NT2/D1 (cell line): ENCODE measurements at regions not wholly inside any gene's neighbourhood (a gene's known extent, or its start where the extent isn't known, plus 50 kb on each side); places are given as distances from the start of the nearest gene placed in this dataset.

Experiments
- SUZ12 ChIP-seq: IDR thresholded peaks from 2 replicates; pipeline ENCODE4 v1.6.1; 2011; ENCODE audit not compliant: insufficient read length, insufficient read depth; ENCODE audit errors: extremely low read depth
- YY1 ChIP-seq: IDR thresholded peaks from 2 replicates; pipeline ENCODE4 v1.6.1; 2011; ENCODE audit not compliant: insufficient read length, insufficient read depth
- ZNF274 ChIP-seq: IDR thresholded peaks from 2 replicates; pipeline ENCODE4 v1.6.1; 2011; ENCODE audit warnings: mild to moderate bottlenecking, low read depth, low read length

GRCh38 chr7:42489299-42489698 is 252.3 kb upstream of the GLI3 start:
- TF ChIP-seq YY1 (no peak), ZNF274 (no peak), SUZ12 (no peak)
